MM.1S (cell line): ENCODE measurements at regions not wholly inside any gene's neighbourhood (a gene's known extent, or its start where the extent isn't known, plus 50 kb on each side); places are given as distances from the start of the nearest gene placed in this dataset.

Experiments
- DNase-seq: peaks from one replicate; pipeline ENCODE4 v3.0.0-alpha.2; 2015
- H2AFZ ChIP-seq: fragments of 300-600 bp; sonication (generic); 2 replicates; pipeline ENCODE4 v1.6.0; 2016; ENCODE audit warnings: antibody characterized with exemption, low read length
- H3F3A ChIP-seq: fragments of 300-600 bp; sonication (generic); 2 replicates; pipeline ENCODE4 v1.6.1; 2016; ENCODE audit warnings: mild to moderate bottlenecking, antibody characterized with exemption, low read length, moderate library complexity, mixed read lengths; ENCODE audit not compliant: insufficient read depth
- H3K27ac ChIP-seq: fragments of 300-600 bp; sonication (generic); 2 replicates; pipeline ENCODE4 v1.5.1; 2016; ENCODE audit warnings: mild to moderate bottlenecking, low read length
- H3K27me3 ChIP-seq: fragments of 300-600 bp; sonication (generic); replicated peaks from 2 replicates; pipeline ENCODE4 v1.6.0; 2016; ENCODE audit warnings: low read length; ENCODE audit not compliant: insufficient read depth
- H3K36me3 ChIP-seq: fragments of 300-600 bp; sonication (generic); replicated peaks from 2 replicates; pipeline ENCODE4 v1.6.1; 2016; ENCODE audit warnings: mild to moderate bottlenecking, low read length, mixed read lengths; ENCODE audit not compliant: insufficient read depth
- H3K4me1 ChIP-seq: fragments of 300-600 bp; sonication (generic); 2 replicates; pipeline ENCODE4 v1.6.1; 2016; ENCODE audit warnings: low read length, mixed read lengths
- H3K4me2 ChIP-seq: fragments of 300-600 bp; sonication (generic); 2 replicates; pipeline ENCODE4 v1.6.0; 2016; ENCODE audit warnings: low read depth, low read length
- H3K4me3 ChIP-seq: fragments of 300-600 bp; sonication (generic); 2 replicates; pipeline ENCODE4 v1.5.1; 2016; ENCODE audit warnings: low read length, mixed read lengths
- H3K79me2 ChIP-seq: fragments of 300-600 bp; sonication (generic); 2 replicates; pipeline ENCODE4 v1.6.1; 2016; ENCODE audit warnings: mixed run types, low read length, mixed read lengths
- H3K9ac ChIP-seq: fragments of 300-600 bp; sonication (generic); 2 replicates; pipeline ENCODE4 v1.6.1; 2016; ENCODE audit warnings: low read length, mixed read lengths
- H3K9me2 ChIP-seq: fragments of 300-600 bp; sonication (generic); replicated peaks from 2 replicates; pipeline ENCODE4 v1.6.1; 2016; ENCODE audit warnings: mild to moderate bottlenecking, low read length, mixed read lengths; ENCODE audit not compliant: insufficient read depth
- H3K9me3 ChIP-seq: fragments of 300-600 bp; sonication (generic); replicated peaks from 2 replicates; pipeline ENCODE4 v1.6.1; 2016; ENCODE audit warnings: mild to moderate bottlenecking, low read length, mixed read lengths; ENCODE audit not compliant: insufficient read depth
- H4K20me1 ChIP-seq: fragments of 300-600 bp; sonication (generic); 2 replicates; pipeline ENCODE4 v1.6.1; 2016; ENCODE audit warnings: mild to moderate bottlenecking, low read length, moderate library complexity, mixed read lengths; ENCODE audit not compliant: insufficient read depth
- CTCF ChIP-seq: fragments of 300-600 bp; sonication (generic); IDR thresholded peaks from 2 replicates; pipeline ENCODE4 v1.5.1; 2016; ENCODE audit warnings: antibody characterized with exemption, low read length, mixed read lengths
- EZH2 ChIP-seq: fragments of 300-600 bp; sonication (generic); optimal IDR thresholded peaks from 2 replicates; pipeline ENCODE3; 2017; ENCODE audit warnings: low read depth, mild to moderate bottlenecking, antibody characterized with exemption, low read length, mixed read lengths
- EZH2phosphoT487 ChIP-seq: fragments of 300-600 bp; sonication (generic); IDR thresholded peaks from 2 replicates; pipeline ENCODE4 v1.6.1; 2018; ENCODE audit warnings: antibody characterized with exemption, low read length

GRCh38 chr20:58021481-58021880, 207.0 kb downstream of the ANKRD60 start:
- Histone ChIP-seq H3K27me3 (peaks cover 89% of the 10 kb centered on the region), H4K20me1 (no peaks in the 10 kb centered on the region), H2AFZ (no peak overlapping the region), H3K27ac (no peak overlapping the region), H3K79me2 (no peaks in the 10 kb centered on the region), H3K4me2 (no peak overlapping the region), H3F3A (no peaks in the 10 kb centered on the region), H3K4me3 (no peak overlapping the region), H3K9me3 (no peaks in the 10 kb centered on the region), H3K4me1 (no peaks in the 10 kb centered on the region), H3K9me2 (no peaks in the 10 kb centered on the region), H3K9ac (no peak overlapping the region), H3K36me3 (no peaks in the 10 kb centered on the region)
- DNase-seq, result peak; percentile 15
- TF ChIP-seq EZH2phosphoT487 (no peak), EZH2 (no peak), CTCF (no peak)

GRCh38 chr20:58020656-58021454, 207.6 kb downstream of the ANKRD60 start:
- H3K36me3 ChIP-seq, result no peaks in the 10 kb centered on the region
- no peaks in the 10 kb centered on the region for H3K79me2 ChIP-seq
- no peaks in the 10 kb centered on the region for H3K9me2 ChIP-seq
- H3K4me2 ChIP-seq, result no peak overlapping the region
- no peak for TF ChIP-seq EZH2
- no peak for TF ChIP-seq CTCF
- TF ChIP-seq EZH2phosphoT487, result no peak
- H4K20me1 ChIP-seq, result no peaks in the 10 kb centered on the region
- H3K27ac ChIP-seq, result no peak overlapping the region
- H3K9me3 ChIP-seq, result no peaks in the 10 kb centered on the region
- peaks cover 92% of the 10 kb centered on the region for H3K27me3 ChIP-seq
- no peaks in the 10 kb centered on the region for H3F3A ChIP-seq
- H3K4me1 ChIP-seq, result no peaks in the 10 kb centered on the region
- no peak overlapping the region for H2AFZ ChIP-seq
- no peak overlapping the region for H3K9ac ChIP-seq
- no peak overlapping the region for H3K4me3 ChIP-seq
- DNase-seq, result no peak

GRCh38 chr20:58019850-58020625, 208.4 kb downstream of the ANKRD60 start:
- TF ChIP-seq CTCF (no peak), EZH2phosphoT487 (no peak), EZH2 (no peak)
- H3K9me2 ChIP-seq, result no peaks in the 10 kb centered on the region
- no peak overlapping the region for H3K27ac ChIP-seq

More at GRCh38 chr20:58019850-58020625, 208.4 kb downstream of the ANKRD60 start:
- peaks cover 95% of the 10 kb centered on the region for H3K27me3 ChIP-seq
- H3K9me3 ChIP-seq, result no peaks in the 10 kb centered on the region
- no peak overlapping the region for H2AFZ ChIP-seq
- no peaks in the 10 kb centered on the region for H3K36me3 ChIP-seq
- no peak for DNase-seq
- H4K20me1 ChIP-seq, result no peaks in the 10 kb centered on the region
- H3K79me2 ChIP-seq, result no peaks in the 10 kb centered on the region
- H3K9ac ChIP-seq, result no peak overlapping the region
- H3K4me3 ChIP-seq, result no peak overlapping the region
- H3K4me1 ChIP-seq, result no peaks in the 10 kb centered on the region
- H3F3A ChIP-seq, result no peaks in the 10 kb centered on the region
- no peak overlapping the region for H3K4me2 ChIP-seq
